A549 (cell line): ENCODE measurements at regions not wholly inside any gene's neighbourhood (a gene's known extent, or its start where the extent isn't known, plus 50 kb on each side); places are given as distances from the start of the nearest gene placed in this dataset.
"Not testable (repeated sequence)": the region's sequence is repeated elsewhere in the genome, so short reads cannot be mapped to it uniquely, and the experiment has no call there.

Source experiments
- ESRRA ChIP-seq: fragments of 150-350 bp; IDR thresholded peaks from 2 replicates; pipeline ENCODE4 v1.6.1; 2014; ENCODE audit warnings: mild to moderate bottlenecking, low read length, borderline replicate concordance
- HDAC2 ChIP-seq: fragments of 200-600 bp; sonication (generic); IDR thresholded peaks from 2 replicates; pipeline ENCODE4 v1.6.1; 2016
- HOXB5 ChIP-seq: fragments of 250-450 bp; sonication (Bioruptor Pico); IDR thresholded peaks from 2 replicates; pipeline ENCODE4 v1.5.0; 2020; ENCODE audit warnings: mild to moderate bottlenecking, moderate library complexity
- JUNB ChIP-seq: fragments of >200 bp; sonication (Bioruptor Twin); formaldehyde crosslinking; IDR thresholded peaks from 2 replicates; pipeline ENCODE4 v1.6.1; 2016
- MAZ ChIP-seq: fragments of 150-350 bp; IDR thresholded peaks from 2 replicates; pipeline ENCODE4 v1.6.1; 2014; ENCODE audit warnings: antibody characterized with exemption, low read depth, low read length, borderline replicate concordance
- MYC ChIP-seq: IDR thresholded peaks from 2 replicates; pipeline ENCODE4 v1.6.1; 2012; ENCODE audit warnings: mild to moderate bottlenecking, inconsistent platforms, low read length, improper control_type of control experiment, borderline replicate concordance
- NR3C1 ChIP-seq: fragments of >200 bp; sonication (Bioruptor Twin); formaldehyde crosslinking; IDR thresholded peaks from 3 replicates; pipeline ENCODE4 v1.6.1; 2017
- POLR2A ChIP-seq: IDR thresholded peaks from 2 replicates; pipeline ENCODE4 v1.6.1; 2012; ENCODE audit warnings: mild to moderate bottlenecking, low read length
- TF ChIP-seq, protein P1 (sequence below): fragments of >200 bp; sonication (Bioruptor Twin); formaldehyde crosslinking; IDR thresholded peaks from 3 replicates; pipeline ENCODE4 v1.5.1; 2016
- TF ChIP-seq, protein P2 (sequence below): fragments of 150-350 bp; IDR thresholded peaks from 2 replicates; pipeline ENCODE4 v1.6.1; 2014; ENCODE audit warnings: low read depth, mild to moderate bottlenecking, low read length

DNA sequence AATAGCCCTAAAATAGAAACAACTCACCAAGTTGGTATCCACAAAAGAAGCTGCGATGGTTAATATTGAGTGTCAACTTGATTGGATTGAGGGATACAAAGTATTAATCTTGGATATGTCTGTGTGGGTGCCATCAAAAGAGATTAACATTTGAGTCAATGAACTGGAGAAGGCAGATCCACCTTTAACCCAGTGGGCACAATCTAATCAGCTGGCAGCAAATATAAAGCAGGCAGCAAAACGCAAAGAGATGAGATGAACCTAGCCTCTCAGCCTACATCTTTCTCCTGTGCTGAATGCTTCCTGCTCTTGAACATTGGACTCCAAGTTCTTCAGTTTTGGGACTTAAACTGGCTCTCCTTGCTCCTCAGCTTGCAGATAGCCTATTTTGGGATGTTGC, 277.6 kb upstream of the RAI14 start:
- TF ChIP-seq MAZ; HDAC2; MYC; ESRRA; JUNB; POLR2A; HOXB5 (CRISPR knock-in tag); NR3C1: not testable (repeated sequence)
- TF ChIP-seq, protein P1, sequence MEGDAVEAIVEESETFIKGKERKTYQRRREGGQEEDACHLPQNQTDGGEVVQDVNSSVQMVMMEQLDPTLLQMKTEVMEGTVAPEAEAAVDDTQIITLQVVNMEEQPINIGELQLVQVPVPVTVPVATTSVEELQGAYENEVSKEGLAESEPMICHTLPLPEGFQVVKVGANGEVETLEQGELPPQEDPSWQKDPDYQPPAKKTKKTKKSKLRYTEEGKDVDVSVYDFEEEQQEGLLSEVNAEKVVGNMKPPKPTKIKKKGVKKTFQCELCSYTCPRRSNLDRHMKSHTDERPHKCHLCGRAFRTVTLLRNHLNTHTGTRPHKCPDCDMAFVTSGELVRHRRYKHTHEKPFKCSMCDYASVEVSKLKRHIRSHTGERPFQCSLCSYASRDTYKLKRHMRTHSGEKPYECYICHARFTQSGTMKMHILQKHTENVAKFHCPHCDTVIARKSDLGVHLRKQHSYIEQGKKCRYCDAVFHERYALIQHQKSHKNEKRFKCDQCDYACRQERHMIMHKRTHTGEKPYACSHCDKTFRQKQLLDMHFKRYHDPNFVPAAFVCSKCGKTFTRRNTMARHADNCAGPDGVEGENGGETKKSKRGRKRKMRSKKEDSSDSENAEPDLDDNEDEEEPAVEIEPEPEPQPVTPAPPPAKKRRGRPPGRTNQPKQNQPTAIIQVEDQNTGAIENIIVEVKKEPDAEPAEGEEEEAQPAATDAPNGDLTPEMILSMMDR: not testable (repeated sequence)
- TF ChIP-seq, protein P2, sequence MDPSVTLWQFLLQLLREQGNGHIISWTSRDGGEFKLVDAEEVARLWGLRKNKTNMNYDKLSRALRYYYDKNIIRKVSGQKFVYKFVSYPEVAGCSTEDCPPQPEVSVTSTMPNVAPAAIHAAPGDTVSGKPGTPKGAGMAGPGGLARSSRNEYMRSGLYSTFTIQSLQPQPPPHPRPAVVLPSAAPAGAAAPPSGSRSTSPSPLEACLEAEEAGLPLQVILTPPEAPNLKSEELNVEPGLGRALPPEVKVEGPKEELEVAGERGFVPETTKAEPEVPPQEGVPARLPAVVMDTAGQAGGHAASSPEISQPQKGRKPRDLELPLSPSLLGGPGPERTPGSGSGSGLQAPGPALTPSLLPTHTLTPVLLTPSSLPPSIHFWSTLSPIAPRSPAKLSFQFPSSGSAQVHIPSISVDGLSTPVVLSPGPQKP: not testable (repeated sequence)
